ENCODE measurements at regions not wholly inside any gene's neighbourhood (a gene's known extent, or its start where the extent isn't known, plus 50 kb on each side); places are given as distances from the start of the nearest gene placed in this dataset.

- H3K27ac ChIP-seq (ENCODE audit: extremely low read depth, low read depth, low read length): no peak overlapping the region
- H3K9me3 ChIP-seq (ENCODE audit: control insufficient read depth, insufficient read depth, low read depth, low read length): no peaks in the 10 kb centered on the region
- no peak overlapping the region for H3K4me3 ChIP-seq (ENCODE audit: low read depth, low read length)
- CTCF ChIA-PET: no interaction called here
- POLR2A ChIA-PET: no interaction called here
- H3K4me1 ChIP-seq (ENCODE audit: control insufficient read depth, insufficient read depth, low read length): no peaks in the 10 kb centered on the region
- H3K36me3 ChIP-seq (ENCODE audit: control insufficient read depth in 2 of 2, insufficient read depth in 1 of 2, low read length in 2 of 2): no peaks in the 10 kb centered on the region
- TF ChIP-seq ZBTB44 (tag by site-specific recombination; IDR thresholded peaks at IDR 0.05) (no peak), ZNF521 (tag by site-specific recombination; IDR thresholded peaks at IDR 0.05) (no peak), GLI4 (tag by site-specific recombination; IDR thresholded peaks at IDR 0.05) (no peak), ZFP37 (tag by site-specific recombination; IDR thresholded peaks at IDR 0.05) (no peak), TSHZ1 (tag by site-specific recombination; IDR thresholded peaks at IDR 0.05; ENCODE audit: borderline replicate concordance) (no peak), ZNF23 (tag by site-specific recombination; IDR thresholded peaks at IDR 0.05; ENCODE audit: borderline replicate concordance) (no peak), PRDM10 (tag by site-specific recombination; IDR thresholded peaks at IDR 0.05) (no peak), ZBTB21 (tag by site-specific recombination; IDR thresholded peaks at IDR 0.05) (no peak), ZNF544 (tag by site-specific recombination; IDR thresholded peaks at IDR 0.05) (no peak)
Measured at GRCh38 chr10:2438248-2438939, 629.0 kb upstream of the PFKP start.

GRCh38 chr10:2436933-2437332 lies 630.4 kb upstream of the PFKP start:
- Histone ChIP-seq H3K27ac (ENCODE audit: extremely low read depth, low read depth, low read length) (no peak overlapping the region), H3K36me3 (ENCODE audit: control insufficient read depth in 2 of 2, insufficient read depth in 1 of 2, low read length in 2 of 2) (no peaks in the 10 kb centered on the region), H3K9me3 (ENCODE audit: control insufficient read depth, insufficient read depth, low read depth, low read length) (no peaks in the 10 kb centered on the region), H3K4me3 (ENCODE audit: low read depth, low read length) (no peak overlapping the region), H3K4me1 (ENCODE audit: control insufficient read depth, insufficient read depth, low read length) (no peaks in the 10 kb centered on the region)
- ChIA-PET POLR2A (no interaction called here), CTCF (no interaction called here)
- TF ChIP-seq PRDM6 (tag by site-specific recombination; IDR thresholded peaks at IDR 0.05) (no peak), ZBTB20 (tag by site-specific recombination; IDR thresholded peaks at IDR 0.05) (no peak), ZNF335 (tag by site-specific recombination; conservative IDR thresholded peaks at IDR 0.05) (no peak), ZNF174 (tag by site-specific recombination; IDR thresholded peaks at IDR 0.05) (no peak), SCRT2 (tag by site-specific recombination; IDR thresholded peaks at IDR 0.05) (peak; percentile 63), ZNF558 (tag by site-specific recombination; IDR thresholded peaks at IDR 0.05) (no peak), KLF1 (tag by site-specific recombination; IDR thresholded peaks at IDR 0.05) (no peak)
